ENCODE measurements at regions not wholly inside any gene's neighbourhood (a gene's known extent, or its start where the extent isn't known, plus 50 kb on each side); places are given as distances from the start of the nearest gene placed in this dataset.

- TF ChIP-seq, protein P1, sequence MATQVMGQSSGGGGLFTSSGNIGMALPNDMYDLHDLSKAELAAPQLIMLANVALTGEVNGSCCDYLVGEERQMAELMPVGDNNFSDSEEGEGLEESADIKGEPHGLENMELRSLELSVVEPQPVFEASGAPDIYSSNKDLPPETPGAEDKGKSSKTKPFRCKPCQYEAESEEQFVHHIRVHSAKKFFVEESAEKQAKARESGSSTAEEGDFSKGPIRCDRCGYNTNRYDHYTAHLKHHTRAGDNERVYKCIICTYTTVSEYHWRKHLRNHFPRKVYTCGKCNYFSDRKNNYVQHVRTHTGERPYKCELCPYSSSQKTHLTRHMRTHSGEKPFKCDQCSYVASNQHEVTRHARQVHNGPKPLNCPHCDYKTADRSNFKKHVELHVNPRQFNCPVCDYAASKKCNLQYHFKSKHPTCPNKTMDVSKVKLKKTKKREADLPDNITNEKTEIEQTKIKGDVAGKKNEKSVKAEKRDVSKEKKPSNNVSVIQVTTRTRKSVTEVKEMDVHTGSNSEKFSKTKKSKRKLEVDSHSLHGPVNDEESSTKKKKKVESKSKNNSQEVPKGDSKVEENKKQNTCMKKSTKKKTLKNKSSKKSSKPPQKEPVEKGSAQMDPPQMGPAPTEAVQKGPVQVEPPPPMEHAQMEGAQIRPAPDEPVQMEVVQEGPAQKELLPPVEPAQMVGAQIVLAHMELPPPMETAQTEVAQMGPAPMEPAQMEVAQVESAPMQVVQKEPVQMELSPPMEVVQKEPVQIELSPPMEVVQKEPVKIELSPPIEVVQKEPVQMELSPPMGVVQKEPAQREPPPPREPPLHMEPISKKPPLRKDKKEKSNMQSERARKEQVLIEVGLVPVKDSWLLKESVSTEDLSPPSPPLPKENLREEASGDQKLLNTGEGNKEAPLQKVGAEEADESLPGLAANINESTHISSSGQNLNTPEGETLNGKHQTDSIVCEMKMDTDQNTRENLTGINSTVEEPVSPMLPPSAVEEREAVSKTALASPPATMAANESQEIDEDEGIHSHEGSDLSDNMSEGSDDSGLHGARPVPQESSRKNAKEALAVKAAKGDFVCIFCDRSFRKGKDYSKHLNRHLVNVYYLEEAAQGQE (IDR thresholded peaks at IDR 0.05; ENCODE audit: low read depth): no peak
- no peak for TF ChIP-seq TCF12 (IDR thresholded peaks at IDR 0.05; ENCODE audit: low read depth)
- no peak for TF ChIP-seq EP300 (IDR thresholded peaks at IDR 0.05; ENCODE audit: borderline replicate concordance)
- TF ChIP-seq, protein P2, sequence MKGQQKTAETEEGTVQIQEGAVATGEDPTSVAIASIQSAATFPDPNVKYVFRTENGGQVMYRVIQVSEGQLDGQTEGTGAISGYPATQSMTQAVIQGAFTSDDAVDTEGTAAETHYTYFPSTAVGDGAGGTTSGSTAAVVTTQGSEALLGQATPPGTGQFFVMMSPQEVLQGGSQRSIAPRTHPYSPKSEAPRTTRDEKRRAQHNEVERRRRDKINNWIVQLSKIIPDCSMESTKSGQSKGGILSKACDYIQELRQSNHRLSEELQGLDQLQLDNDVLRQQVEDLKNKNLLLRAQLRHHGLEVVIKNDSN (IDR thresholded peaks at IDR 0.05): no peak
- TF ChIP-seq FOXM1 (IDR thresholded peaks at IDR 0.05; ENCODE audit: borderline replicate concordance, low read depth): no peak
- TF ChIP-seq YY1 (IDR thresholded peaks at IDR 0.05; ENCODE audit: low read depth): no peak
- no peak for TF ChIP-seq CREB1 (IDR thresholded peaks at IDR 0.05; ENCODE audit: low read depth)
- TF ChIP-seq, protein P3, sequence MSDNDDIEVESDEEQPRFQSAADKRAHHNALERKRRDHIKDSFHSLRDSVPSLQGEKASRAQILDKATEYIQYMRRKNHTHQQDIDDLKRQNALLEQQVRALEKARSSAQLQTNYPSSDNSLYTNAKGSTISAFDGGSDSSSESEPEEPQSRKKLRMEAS (IDR thresholded peaks at IDR 0.05): no peak
Measured at GRCh38 chr5:4189317-4189716, 593.7 kb downstream of the IRX1 start.

All from Ishikawa (cell line).